Lung (tissue), 11 donors: ENCODE measurements at regions not wholly inside any gene's neighbourhood (a gene's known extent, or its start where the extent isn't known, plus 50 kb on each side); places are given as distances from the start of the nearest gene placed in this dataset.
A peak's percentile ranks its signal among the peaks of the same experiment; 100 is the strongest.
"Not testable (repeated sequence)": the region's sequence is repeated elsewhere in the genome, so short reads cannot be mapped to it uniquely, and the experiment has no call there.

ENCODE experiments used
- ATAC-seq: fragments of 200-7000 bp; cut with Tn5 transposase; one replicate; pipeline ENCODE4 v1.9.1; 2020; ENCODE audit warnings: moderate number of reproducible peaks; ENCODE audit not compliant: insufficient read depth, low FRiP score
- DNase-seq, 3 donors: peaks; one replicate each; pipeline ENCODE4 v3.0.0-alpha.2; 2013 to 2017
- H3K27ac ChIP-seq, 2 donors: one replicate each; pipeline ENCODE4 v1.5.1; 2013; ENCODE audit warnings: mild to moderate bottlenecking in 2 of 2, moderate library complexity in 2 of 2, control low read depth in 1 of 2, inconsistent platforms in 1 of 2, low read depth in 1 of 2, low read length in 1 of 2
- H3K27me3 ChIP-seq, 3 donors: one replicate each; pipeline ENCODE4 v1.5.1; 2013; ENCODE audit warnings: low read length in 2 of 3; ENCODE audit not compliant: control insufficient read depth in 3 of 3, insufficient read depth in 3 of 3
- H3K36me3 ChIP-seq, 4 donors: one replicate each; pipeline ENCODE4 v1.5.1; 2013; ENCODE audit warnings: low read length in 4 of 4, mild to moderate bottlenecking in 1 of 4, moderate library complexity in 1 of 4; ENCODE audit not compliant: control insufficient read depth in 4 of 4, insufficient read depth in 4 of 4
- H3K4me1 ChIP-seq, 5 donors: one replicate each; pipeline ENCODE4 v1.5.1; 2013; ENCODE audit warnings: low read length in 5 of 5, mild to moderate bottlenecking in 2 of 5, moderate library complexity in 1 of 5; ENCODE audit not compliant: control insufficient read depth in 5 of 5, insufficient read depth in 5 of 5
- H3K4me3 ChIP-seq: one replicate; pipeline ENCODE4 v1.5.1; 2013; ENCODE audit warnings: mild to moderate bottlenecking, control low read depth, moderate library complexity
- H3K9ac ChIP-seq, 2 donors: one replicate each; pipeline ENCODE4 v1.5.1; 2013; ENCODE audit warnings: low read length in 2 of 2, control low read depth in 1 of 2; ENCODE audit not compliant: insufficient read depth in 1 of 2
- H3K9me3 ChIP-seq, 4 donors: one replicate each; pipeline ENCODE4 v1.5.1; 2013; ENCODE audit warnings: low read length in 3 of 4, mild to moderate bottlenecking in 1 of 4, moderate library complexity in 1 of 4; ENCODE audit not compliant: control insufficient read depth in 4 of 4, insufficient read depth in 3 of 4
- WGBS, 2 donors: extraction: QIAGEN DNeasy Blood & Tissue Kit; methylation state at CpG; one replicate each; pipeline ENCODE4 v1.1.7; 2013; 5-methylcytosine and 5-hydroxymethylcytosine counted together
- TF ChIP-seq, protein P1 (sequence below): IDR thresholded peaks from 2 replicates; pipeline ENCODE4 v1.5.1; 2012; ENCODE audit warnings: mild to moderate bottlenecking; ENCODE audit errors: control extremely low read depth, extremely low read depth
- donor health status: control.
- donor health status: control.
- donor health status: Bipolar disorder and iron deficiency.
- donor health status: healthy.
- donor health status: DM: yes; HTN: yes; CAD: no.

DNA sequence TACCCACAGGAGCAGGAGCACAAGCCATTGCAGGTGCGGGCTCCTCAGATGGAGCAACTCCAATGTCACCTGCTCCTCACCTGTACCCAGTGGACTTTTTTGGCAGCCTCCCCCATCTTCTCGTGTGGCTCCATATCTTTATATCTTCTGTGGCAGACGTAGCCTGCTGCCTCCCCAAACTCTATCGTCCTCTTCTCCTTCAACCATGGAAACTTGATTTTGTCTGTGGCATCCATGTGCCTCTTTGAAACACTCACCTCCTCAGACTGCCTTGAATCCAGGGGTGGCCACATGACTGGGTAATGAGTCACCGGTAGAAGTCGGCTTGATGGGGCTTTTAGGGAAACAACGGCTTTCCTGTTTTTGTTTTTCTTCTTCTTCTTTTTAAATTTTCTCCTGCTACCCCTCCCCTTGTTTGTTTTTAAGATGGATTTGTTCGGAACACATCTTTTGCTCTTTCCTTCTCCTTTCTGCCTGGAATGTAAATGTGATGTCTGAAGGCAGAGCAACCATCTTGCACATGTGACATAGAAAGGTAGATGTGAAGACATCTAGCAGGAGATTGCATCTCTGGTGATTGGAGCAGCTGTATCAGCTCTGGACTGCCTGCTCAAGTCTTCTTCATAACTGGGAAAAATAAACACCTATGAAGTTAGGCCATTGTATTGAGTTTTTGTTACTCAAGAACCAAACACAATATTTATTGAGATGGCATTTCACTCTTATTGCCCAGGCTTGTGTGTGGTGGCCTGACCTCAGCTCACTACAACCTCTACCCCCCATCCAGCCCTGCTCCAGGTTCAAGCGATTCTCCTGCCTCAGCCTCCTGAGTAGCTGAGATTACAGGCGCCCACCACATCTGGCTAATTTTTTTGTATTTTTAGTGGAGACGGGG is 69.9 kb upstream of the DDR1 start:
- Histone ChIP-seq H3K4me3 (no peak overlapping the region), H3K27me3 (no peaks in the 10 kb centered on the region), H3K9me3 (no peaks in the 10 kb centered on the region), H3K4me1 (peaks cover 2 to 15% (median 8%) of the 10 kb centered on the region in 5 donors), H3K36me3 (no peaks in the 10 kb centered on the region), H3K9ac (no peak overlapping the region), H3K27ac (peak overlapping the region in 1 of 2 donors; percentile 9)
- TF ChIP-seq, protein P1, sequence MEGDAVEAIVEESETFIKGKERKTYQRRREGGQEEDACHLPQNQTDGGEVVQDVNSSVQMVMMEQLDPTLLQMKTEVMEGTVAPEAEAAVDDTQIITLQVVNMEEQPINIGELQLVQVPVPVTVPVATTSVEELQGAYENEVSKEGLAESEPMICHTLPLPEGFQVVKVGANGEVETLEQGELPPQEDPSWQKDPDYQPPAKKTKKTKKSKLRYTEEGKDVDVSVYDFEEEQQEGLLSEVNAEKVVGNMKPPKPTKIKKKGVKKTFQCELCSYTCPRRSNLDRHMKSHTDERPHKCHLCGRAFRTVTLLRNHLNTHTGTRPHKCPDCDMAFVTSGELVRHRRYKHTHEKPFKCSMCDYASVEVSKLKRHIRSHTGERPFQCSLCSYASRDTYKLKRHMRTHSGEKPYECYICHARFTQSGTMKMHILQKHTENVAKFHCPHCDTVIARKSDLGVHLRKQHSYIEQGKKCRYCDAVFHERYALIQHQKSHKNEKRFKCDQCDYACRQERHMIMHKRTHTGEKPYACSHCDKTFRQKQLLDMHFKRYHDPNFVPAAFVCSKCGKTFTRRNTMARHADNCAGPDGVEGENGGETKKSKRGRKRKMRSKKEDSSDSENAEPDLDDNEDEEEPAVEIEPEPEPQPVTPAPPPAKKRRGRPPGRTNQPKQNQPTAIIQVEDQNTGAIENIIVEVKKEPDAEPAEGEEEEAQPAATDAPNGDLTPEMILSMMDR, result no peak
- 51 to 63% methylated on average over 11 of the region's 11 CpGs for WGBS, 2 donors
- no peak for DNase-seq
- peak; percentile 55 for ATAC-seq

DNA sequence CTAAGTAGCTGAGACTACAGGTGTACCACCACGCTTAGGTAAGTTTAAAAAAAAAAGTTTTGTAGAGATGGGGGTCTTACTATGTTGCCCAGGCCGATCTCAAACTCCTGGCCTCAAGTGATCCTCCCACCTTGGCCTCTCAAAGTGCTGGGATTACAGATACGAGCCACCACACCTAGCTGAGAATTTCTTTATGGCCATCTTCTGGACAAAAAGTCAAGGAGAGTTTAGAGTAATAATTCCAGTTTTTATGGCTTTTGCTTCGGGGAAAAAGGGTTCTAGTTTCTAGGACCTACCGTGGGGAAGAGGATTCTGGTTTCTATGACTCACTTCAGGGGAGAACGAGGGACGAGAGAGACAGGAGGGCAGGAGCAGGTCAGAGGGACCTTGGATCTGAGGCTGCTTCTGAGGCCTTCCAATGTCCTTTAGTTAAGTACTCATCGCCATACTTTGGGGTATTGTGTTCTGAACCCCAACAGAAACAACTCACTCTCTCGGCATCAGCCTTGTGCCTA is 69.3 kb upstream of the IER3 start:
- Histone ChIP-seq H3K36me3 (no peaks in the 10 kb centered on the region), H3K9ac (no peak overlapping the region), H3K27me3 (no peaks in the 10 kb centered on the region), H3K4me1 (peaks cover 2 to 13% (median 7%) of the 10 kb centered on the region in 5 donors), H3K27ac (peak overlapping the region; percentile 9 to 62), H3K9me3 (no peaks in the 10 kb centered on the region), H3K4me3 (no peak overlapping the region)
- DNase-seq, result no peak
- ATAC-seq, result no peak
- TF ChIP-seq, protein P1, result no peak
- WGBS, 2 donors, result 83 to 88% methylated on average over 9 of the region's 9 CpGs

DNA sequence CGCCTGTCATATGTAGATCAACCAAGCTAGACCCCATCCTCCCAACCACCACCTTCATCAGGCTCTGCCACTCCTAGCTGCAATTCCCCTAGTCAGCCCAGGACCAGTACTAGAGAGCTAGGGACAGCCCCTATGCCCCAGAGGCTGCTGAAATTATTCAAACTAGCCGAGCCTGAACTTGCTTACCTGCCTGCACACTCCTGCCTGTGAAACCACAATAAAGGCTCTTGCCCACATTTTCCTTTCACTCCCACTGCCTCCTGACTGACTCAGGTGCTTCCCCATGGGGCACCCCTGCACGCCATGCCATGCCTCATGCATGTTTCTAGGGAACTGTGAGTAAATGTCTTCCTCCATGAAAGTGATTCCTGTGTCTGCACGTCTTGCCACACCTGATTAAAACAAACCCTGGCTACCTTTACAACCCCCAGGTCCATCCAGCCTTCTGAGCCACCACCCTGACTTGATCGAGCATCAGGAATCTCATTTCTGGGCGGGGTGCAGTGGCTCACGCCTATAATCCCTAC is 66.5 kb upstream of the IER3 start:
- no peak for ATAC-seq
- H3K9me3 ChIP-seq, result no peaks in the 10 kb centered on the region
- peaks cover 0 to 13% (median 3%) of the 10 kb centered on the region in 5 donors for H3K4me1 ChIP-seq
- H3K9ac ChIP-seq, result no peak overlapping the region
- WGBS, 2 donors, result 78 to 84% methylated on average over 7 of the region's 7 CpGs
- no peaks in the 10 kb centered on the region for H3K27me3 ChIP-seq
- H3K27ac ChIP-seq, result no peak overlapping the region
- H3K36me3 ChIP-seq, result no peaks in the 10 kb centered on the region
- no peak for DNase-seq
- TF ChIP-seq, protein P1, result no peak
- no peak overlapping the region for H3K4me3 ChIP-seq

DNA sequence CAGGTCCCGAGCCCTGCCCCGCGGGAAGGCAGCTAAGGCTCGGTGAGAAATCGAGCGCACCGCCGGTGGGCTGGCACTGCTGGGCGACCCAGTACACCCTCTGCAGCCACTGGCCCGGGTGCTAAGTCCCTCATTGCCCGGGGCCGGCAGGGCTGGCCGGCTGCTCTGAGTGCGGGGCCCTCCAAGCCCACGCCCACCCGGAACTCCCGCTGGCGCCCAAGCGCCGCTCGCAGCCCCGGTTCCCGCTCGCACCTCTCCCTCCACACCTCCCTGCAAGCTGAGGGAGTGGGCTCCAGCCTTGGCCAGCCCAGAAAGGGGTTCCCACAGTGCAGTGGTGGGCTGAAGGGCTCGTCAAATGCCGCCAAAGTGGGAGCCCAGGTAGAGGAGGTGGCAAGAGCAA is 63.2 kb upstream of the IER3 start:
- not testable (repeated sequence) for ATAC-seq, H3K4me1 ChIP-seq, H3K9me3 ChIP-seq, H3K27me3 ChIP-seq, DNase-seq, H3K27ac ChIP-seq, H3K9ac ChIP-seq, H3K4me3 ChIP-seq, H3K36me3 ChIP-seq
- 89 to 97% methylated on average over 22 to 26 of the region's 26 CpGs for WGBS, 2 donors
